Fibroblast of pulmonary artery (primary cell): ENCODE measurements at regions not wholly inside any gene's neighbourhood (a gene's known extent, or its start where the extent isn't known, plus 50 kb on each side); places are given as distances from the start of the nearest gene placed in this dataset.

Experiments used
- DNase-seq: peaks from one replicate; pipeline ENCODE4 v3.0.0-alpha.2; 2010; ENCODE audit warnings: low read depth
- H3K4me3 ChIP-seq: replicated peaks from 2 replicates; pipeline ENCODE4 v1.5.1; 2011; ENCODE audit warnings: low read depth, mild to moderate bottlenecking, control low read depth, low read length, moderate library complexity
- CTCF ChIP-seq: IDR thresholded peaks from 2 replicates; pipeline ENCODE4 v1.5.1; 2011; ENCODE audit warnings: mild to moderate bottlenecking, control low read depth, low read length, inconsistent platforms; ENCODE audit errors: missing control alignments

GRCh38 chr14:49946320-49947141 is 53.6 kb downstream of the ARF6 start:
- no peak for TF ChIP-seq CTCF
- DNase-seq, result peak; percentile 74
- H3K4me3 ChIP-seq, result no peak overlapping the region

- DNase-seq, result no peak
- no peak overlapping the region for H3K4me3 ChIP-seq
- TF ChIP-seq CTCF, result no peak
Observed at GRCh38 chr14:49947506-49947905, 54.6 kb downstream of the ARF6 start.

- no peak overlapping the region for H3K4me3 ChIP-seq
- no peak for TF ChIP-seq CTCF
- no peak for DNase-seq
Observed at GRCh38 chr14:49950275-49951228, 57.7 kb downstream of the ARF6 start.

GRCh38 chr14:49951229-49951607 is 58.3 kb downstream of the ARF6 start:
- H3K4me3 ChIP-seq, result no peak overlapping the region
- DNase-seq, result no peak
- TF ChIP-seq CTCF, result no peak

GRCh38 chr14:49951691-49952345 is 58.9 kb downstream of the ARF6 start:
- no peak overlapping the region for H3K4me3 ChIP-seq
- TF ChIP-seq CTCF, result no peak
- DNase-seq, result no peak

- H3K4me3 ChIP-seq, result no peak overlapping the region
- no peak for DNase-seq
- no peak for TF ChIP-seq CTCF
Observed at GRCh38 chr14:49953196-49953595, 60.3 kb downstream of the ARF6 start.
